ENCODE measurements at regions not wholly inside any gene's neighbourhood (a gene's known extent, or its start where the extent isn't known, plus 50 kb on each side); places are given as distances from the start of the nearest gene placed in this dataset.

- intact Hi-C loops (cut with DNase I) = no loop called here
- DNase-seq (ENCODE audit: low spot score) = no peak
Observed at GRCh38 chr5:112112346-112112745, 306.7 kb downstream of the EPB41L4A start.

GRCh38 chr5:112109331-112110007 is 309.6 kb downstream of the EPB41L4A start:
- intact Hi-C loops (cut with DNase I) = no loop called here
- no peak for DNase-seq (ENCODE audit: low spot score)

- intact Hi-C loops (cut with DNase I) = no loop called here
- DNase-seq (ENCODE audit: low spot score) = no peak
Observed at GRCh38 chr5:112106878-112107277, 312.2 kb downstream of the EPB41L4A start.

GRCh38 chr5:112097768-112098167 is 321.3 kb downstream of the EPB41L4A start:
- intact Hi-C loops (cut with DNase I) = no loop called here
- no peak for DNase-seq (ENCODE audit: low spot score)

- DNase-seq (ENCODE audit: low spot score) = no peak
- intact Hi-C loops (cut with DNase I) = no loop called here
Observed at GRCh38 chr5:112087222-112087621, 330.2 kb upstream of the NREP start.

GRCh38 chr5:112086740-112087139 is 329.7 kb upstream of the NREP start:
- no peak for DNase-seq (ENCODE audit: low spot score)
- intact Hi-C loops (cut with DNase I) = no loop called here

GRCh38 chr5:112084149-112084548 is 327.2 kb upstream of the NREP start:
- intact Hi-C loops (cut with DNase I) = no loop called here
- DNase-seq (ENCODE audit: low spot score) = no peak

GRCh38 chr5:112083623-112084022 is 326.6 kb upstream of the NREP start:
- no peak for DNase-seq (ENCODE audit: low spot score)
- intact Hi-C loops (cut with DNase I) = no loop called here

GRCh38 chr5:112077180-112077579 is 320.2 kb upstream of the NREP start:
- intact Hi-C loops (cut with DNase I) = no loop called here
- DNase-seq (ENCODE audit: low spot score) = no peak

- intact Hi-C loops (cut with DNase I) = no loop called here
- no peak for DNase-seq (ENCODE audit: low spot score)
Observed at GRCh38 chr5:112070022-112070421, 313.0 kb upstream of the NREP start.

GRCh38 chr5:112069329-112069728 is 312.3 kb upstream of the NREP start:
- no peak for DNase-seq (ENCODE audit: low spot score)
- intact Hi-C loops (cut with DNase I) = no loop called here

GRCh38 chr5:112068593-112068992 is 311.6 kb upstream of the NREP start:
- DNase-seq (ENCODE audit: low spot score) = no peak
- intact Hi-C loops (cut with DNase I) = no loop called here

GRCh38 chr5:112065781-112066180 is 308.8 kb upstream of the NREP start:
- DNase-seq (ENCODE audit: low spot score) = no peak
- intact Hi-C loops (cut with DNase I) = no loop called here

GRCh38 chr5:112064956-112065355 is 308.0 kb upstream of the NREP start:
- no peak for DNase-seq (ENCODE audit: low spot score)
- intact Hi-C loops (cut with DNase I) = no loop called here

- intact Hi-C loops (cut with DNase I) = no loop called here
- DNase-seq (ENCODE audit: low spot score) = no peak
Observed at GRCh38 chr5:112064271-112064701, 307.3 kb upstream of the NREP start.

- no peak for DNase-seq (ENCODE audit: low spot score)
- intact Hi-C loops (cut with DNase I) = no loop called here
Observed at GRCh38 chr5:112063856-112064255, 306.9 kb upstream of the NREP start.

GRCh38 chr5:112063191-112063590 is 306.2 kb upstream of the NREP start:
- intact Hi-C loops (cut with DNase I) = no loop called here
- DNase-seq (ENCODE audit: low spot score) = no peak

GRCh38 chr5:112062181-112062580 is 305.2 kb upstream of the NREP start:
- intact Hi-C loops (cut with DNase I) = no loop called here

GRCh38 chr5:112061666-112062065 is 304.7 kb upstream of the NREP start:
- intact Hi-C loops (cut with DNase I) = no loop called here

More at GRCh38 chr5:112062181-112062580, 305.2 kb upstream of the NREP start:
- no peak for DNase-seq (ENCODE audit: low spot score)

GRCh38 chr5:112059579-112060135 is 302.7 kb upstream of the NREP start:
- intact Hi-C loops (cut with DNase I) = no loop called here
- DNase-seq (ENCODE audit: low spot score) = no peak

More at GRCh38 chr5:112061666-112062065, 304.7 kb upstream of the NREP start:
- no peak for DNase-seq (ENCODE audit: low spot score)

- intact Hi-C loops (cut with DNase I) = no loop called here
Observed at GRCh38 chr5:112049738-112050137, 292.7 kb upstream of the NREP start.

GRCh38 chr5:112036206-112036605 is 279.2 kb upstream of the NREP start:
- intact Hi-C loops (cut with DNase I) = no loop called here
- no peak for DNase-seq (ENCODE audit: low spot score)

More at GRCh38 chr5:112049738-112050137, 292.7 kb upstream of the NREP start:
- DNase-seq (ENCODE audit: low spot score) = no peak

Measured in cardiac septum (tissue), 1 donor.